Esophagus squamous epithelium (tissue), 5 donors: ENCODE measurements at regions not wholly inside any gene's neighbourhood (a gene's known extent, or its start where the extent isn't known, plus 50 kb on each side); places are given as distances from the start of the nearest gene placed in this dataset.

Experiments
- DNase-seq: peaks from one replicate; lab custom pipeline; 2025; lab: John Stamatoyannopoulos, UW
- H3K27ac ChIP-seq, 4 donors: fragments of 200-600 bp; sonication (generic); one replicate each; pipeline ENCODE4 v1.5.1; 2016 to 2019; ENCODE audit warnings: mild to moderate bottlenecking in 1 of 4
- H3K27me3 ChIP-seq, 4 donors: fragments of 200-600 bp; sonication (generic); 1 replicate in 3 of 4; 2 replicates in 1 of 4; pipeline versions ENCODE4 v1.5.1 to v1.6.0; 2017 to 2021; ENCODE audit warnings: antibody characterized with exemption in 1 of 4
- H3K36me3 ChIP-seq, 3 donors: fragments of 200-600 bp; sonication (generic); one replicate each; pipeline ENCODE4 v1.5.1; 2016 to 2019
- H3K4me1 ChIP-seq, 3 donors: fragments of 200-600 bp; sonication (generic); one replicate each; pipeline ENCODE4 v1.5.1; 2017 to 2019
- H3K4me3 ChIP-seq, 4 donors: fragments of 200-600 bp; sonication (generic); 1 replicate in 3 of 4; 2 replicates in 1 of 4; pipeline ENCODE4 v1.5.1; 2016 to 2019; ENCODE audit warnings: mild to moderate bottlenecking in 2 of 4, moderate library complexity in 1 of 4
- H3K9me3 ChIP-seq, 3 donors: fragments of 200-600 bp; sonication (generic); one replicate each; pipeline ENCODE4 v1.5.1; 2016 to 2019
- POLR2A ChIP-seq, 4 donors: fragments of 450-650 bp; IDR thresholded peaks; one replicate each; pipeline ENCODE4 v1.6.1; 2017; ENCODE audit warnings: antibody characterized with exemption in 4 of 4, mild to moderate bottlenecking in 4 of 4, moderate library complexity in 3 of 4
- WGBS, 2 donors: methylation state at CpG; one replicate each; pipeline ENCODE4 v1.1.5; 2018; 5-methylcytosine and 5-hydroxymethylcytosine counted together
- intact Hi-C: fragments of 100-400 bp; cut with DNase I; formaldehyde crosslinking; loops from one replicate; pipeline ENCODE4 v1.15.0; 2022
- TF ChIP-seq, protein P1 (sequence below), 6 experiments: fragments of 450-650 bp in 4 of 6; fragments of 200-600 bp in 2 of 6; sonication (generic) in 2 of 6; IDR thresholded peaks; one replicate each; pipeline ENCODE4 v1.5.1; 2016 to 2019; ENCODE audit warnings: antibody characterized with exemption in 6 of 6, mild to moderate bottlenecking in 4 of 6, moderate library complexity in 4 of 6
- donor health status: DM: yes; HTN: yes; CAD: no.

DNA sequence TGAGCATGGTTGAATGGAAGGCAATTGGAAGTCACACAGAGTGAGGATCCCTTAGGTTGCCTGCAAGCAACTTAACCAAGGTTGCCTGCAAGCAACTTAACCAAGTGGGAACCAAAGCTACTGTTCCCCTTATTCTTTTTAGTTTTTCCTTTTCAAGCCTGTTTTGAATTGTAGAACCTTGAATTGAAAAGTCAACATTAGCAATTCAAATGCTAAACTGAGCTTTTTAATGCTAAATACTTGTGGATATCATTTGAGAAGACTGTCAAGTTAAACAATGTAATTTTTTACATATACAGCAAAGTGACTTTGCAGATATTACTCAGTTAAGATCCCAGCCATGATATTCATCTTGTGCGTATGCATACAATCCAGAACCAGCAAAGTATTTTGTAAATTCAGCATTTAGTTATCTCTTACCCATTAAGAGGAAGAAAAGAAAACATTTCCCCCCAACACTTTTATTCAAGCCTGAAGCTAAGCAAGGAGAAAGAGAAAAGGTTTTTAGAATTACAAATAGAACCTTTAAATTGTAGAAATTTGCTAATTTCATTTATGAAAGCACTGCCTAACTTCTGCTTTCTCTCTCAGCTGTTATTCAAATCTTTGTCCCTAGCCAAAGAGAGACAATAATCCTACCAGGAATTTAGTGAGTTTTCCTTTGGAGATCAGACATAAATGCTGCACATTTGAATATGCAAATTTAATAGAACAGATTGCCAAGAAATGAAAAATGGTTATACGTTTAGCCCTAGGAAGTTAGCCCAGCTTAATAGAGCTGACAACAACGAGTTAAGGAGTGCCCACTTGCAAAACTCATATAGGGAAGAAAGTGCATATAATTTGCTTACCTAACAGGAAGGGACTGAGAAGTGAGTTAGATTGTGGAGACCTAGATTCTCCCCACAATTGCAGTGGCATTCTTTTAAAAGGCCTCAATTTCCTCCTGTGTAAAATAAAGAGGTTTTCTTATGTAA is 643.2 kb upstream of the PIK3C3 start:
- Histone ChIP-seq H3K27ac (no peak overlapping the region), H3K4me1 (no peaks in the 10 kb centered on the region), H3K9me3 (no peaks in the 10 kb centered on the region), H3K36me3 (no peaks in the 10 kb centered on the region), H3K27me3 (no peaks in the 10 kb centered on the region), H3K4me3 (no peak overlapping the region)
- intact Hi-C loops: no loop called here
- 43 to 52% methylated on average over 3 of the region's 3 CpGs for WGBS, 2 donors
- DNase-seq: no peak
- TF ChIP-seq, protein P1, sequence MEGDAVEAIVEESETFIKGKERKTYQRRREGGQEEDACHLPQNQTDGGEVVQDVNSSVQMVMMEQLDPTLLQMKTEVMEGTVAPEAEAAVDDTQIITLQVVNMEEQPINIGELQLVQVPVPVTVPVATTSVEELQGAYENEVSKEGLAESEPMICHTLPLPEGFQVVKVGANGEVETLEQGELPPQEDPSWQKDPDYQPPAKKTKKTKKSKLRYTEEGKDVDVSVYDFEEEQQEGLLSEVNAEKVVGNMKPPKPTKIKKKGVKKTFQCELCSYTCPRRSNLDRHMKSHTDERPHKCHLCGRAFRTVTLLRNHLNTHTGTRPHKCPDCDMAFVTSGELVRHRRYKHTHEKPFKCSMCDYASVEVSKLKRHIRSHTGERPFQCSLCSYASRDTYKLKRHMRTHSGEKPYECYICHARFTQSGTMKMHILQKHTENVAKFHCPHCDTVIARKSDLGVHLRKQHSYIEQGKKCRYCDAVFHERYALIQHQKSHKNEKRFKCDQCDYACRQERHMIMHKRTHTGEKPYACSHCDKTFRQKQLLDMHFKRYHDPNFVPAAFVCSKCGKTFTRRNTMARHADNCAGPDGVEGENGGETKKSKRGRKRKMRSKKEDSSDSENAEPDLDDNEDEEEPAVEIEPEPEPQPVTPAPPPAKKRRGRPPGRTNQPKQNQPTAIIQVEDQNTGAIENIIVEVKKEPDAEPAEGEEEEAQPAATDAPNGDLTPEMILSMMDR (IDR thresholded peaks at IDR 0.05): no peak
- no peak for TF ChIP-seq POLR2A (IDR thresholded peaks at IDR 0.05)

DNA sequence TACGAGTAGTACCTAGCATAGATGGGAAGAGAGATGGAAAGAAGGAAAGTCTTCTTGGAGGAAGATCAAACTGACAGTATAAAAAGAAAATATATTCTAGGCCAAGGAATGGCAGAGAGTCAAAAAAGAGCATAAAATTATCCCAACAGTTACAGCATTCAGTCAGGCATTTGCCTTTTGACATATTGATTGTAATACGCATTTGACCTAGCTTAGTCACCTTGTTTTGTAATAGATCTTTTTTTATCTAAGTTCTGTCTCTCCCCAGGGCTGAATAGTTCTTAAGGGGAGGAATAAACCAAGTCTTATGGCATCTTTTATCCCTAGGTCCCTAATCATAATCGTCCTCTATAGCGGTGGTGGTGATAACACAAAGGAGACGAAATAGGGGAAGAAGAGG is 657.3 kb upstream of the PIK3C3 start:
- DNase-seq: no peak
- Histone ChIP-seq H3K9me3 (no peaks in the 10 kb centered on the region), H3K27ac (no peak overlapping the region), H3K27me3 (no peaks in the 10 kb centered on the region), H3K4me3 (no peak overlapping the region), H3K36me3 (no peaks in the 10 kb centered on the region), H3K4me1 (no peaks in the 10 kb centered on the region)
- intact Hi-C loops: no loop called here
- TF ChIP-seq, protein P1 (IDR thresholded peaks at IDR 0.05): no peak
- TF ChIP-seq POLR2A (IDR thresholded peaks at IDR 0.05): no peak
- WGBS, 2 donors: 79 to 84% methylated on average over 5 of the region's 5 CpGs

DNA sequence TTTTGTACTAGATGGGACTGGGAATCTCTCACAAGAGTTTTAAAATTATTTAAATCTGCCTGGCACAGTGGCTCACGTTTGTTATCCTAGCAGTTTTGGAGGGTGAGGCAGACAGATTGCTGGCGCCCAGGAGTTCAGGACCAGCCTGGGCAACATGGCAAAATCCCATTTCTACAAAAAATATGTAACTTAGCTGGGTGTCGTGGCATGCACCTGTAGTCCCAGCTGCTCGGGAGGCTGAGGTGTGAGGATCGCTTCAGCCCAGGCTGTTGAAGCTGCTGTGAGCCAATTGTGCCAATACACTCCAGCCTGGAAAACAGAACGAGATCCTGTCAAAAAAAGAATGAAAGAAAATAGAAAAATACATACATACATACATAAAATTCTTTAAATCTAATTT is 685.7 kb upstream of the PIK3C3 start:
- no peaks in the 10 kb centered on the region for H3K9me3 ChIP-seq
- H3K36me3 ChIP-seq: no peaks in the 10 kb centered on the region
- no peak for TF ChIP-seq POLR2A (IDR thresholded peaks at IDR 0.05)
- TF ChIP-seq, protein P1 (IDR thresholded peaks at IDR 0.05): no peak
- intact Hi-C loops: no loop called here
- no peaks in the 10 kb centered on the region for H3K27me3 ChIP-seq
- H3K27ac ChIP-seq: no peak overlapping the region
- H3K4me3 ChIP-seq: no peak overlapping the region
- no peak for DNase-seq
- 67 to 70% methylated on average over 6 of the region's 6 CpGs for WGBS, 2 donors
- no peaks in the 10 kb centered on the region for H3K4me1 ChIP-seq

DNA sequence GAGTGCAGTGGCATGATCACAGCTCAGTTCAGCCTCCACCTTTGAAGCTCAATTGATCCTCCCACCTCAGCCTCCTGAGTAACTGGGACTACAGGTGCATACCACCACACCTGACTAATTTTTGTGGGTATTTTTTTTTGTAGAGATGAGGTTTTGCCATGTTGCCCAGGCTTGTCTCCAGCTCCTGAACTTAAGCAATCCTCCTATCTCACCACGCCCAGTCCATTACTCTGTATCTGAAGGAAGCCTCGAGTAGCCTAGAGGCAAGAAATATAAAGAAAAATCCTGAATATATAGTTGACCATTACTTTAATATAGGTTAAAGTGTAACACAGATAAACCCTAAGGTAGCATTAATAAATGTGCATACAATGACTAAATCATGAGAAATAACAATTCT is 686.8 kb upstream of the PIK3C3 start:
- Histone ChIP-seq H3K4me1 (no peaks in the 10 kb centered on the region), H3K9me3 (no peaks in the 10 kb centered on the region), H3K4me3 (no peak overlapping the region), H3K36me3 (no peaks in the 10 kb centered on the region), H3K27ac (no peak overlapping the region), H3K27me3 (no peaks in the 10 kb centered on the region)
- no peak for DNase-seq
- WGBS, 2 donors: 57 to 72% methylated on average over 2 of the region's 2 CpGs
- TF ChIP-seq, protein P1 (IDR thresholded peaks at IDR 0.05): no peak
- no peak for TF ChIP-seq POLR2A (IDR thresholded peaks at IDR 0.05)
- intact Hi-C loops: no loop called here

DNA sequence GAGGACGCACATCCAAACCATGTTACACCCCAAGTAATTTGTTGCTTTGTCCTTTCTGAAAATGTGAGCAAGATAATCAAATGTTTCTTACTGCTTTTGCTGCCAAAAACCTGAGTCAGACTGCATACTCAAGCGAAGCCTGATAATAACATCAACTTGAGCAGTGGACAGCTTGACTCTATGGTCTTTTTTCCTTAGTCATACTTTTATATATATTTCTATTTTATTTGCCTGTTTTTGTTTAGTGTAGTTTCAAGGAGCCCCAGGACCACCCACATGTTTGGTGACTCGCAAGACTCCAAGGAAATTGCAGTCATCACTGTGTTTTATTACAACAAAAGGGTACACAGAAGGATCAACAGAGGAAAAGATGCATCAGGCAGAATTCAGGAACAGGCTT is 688.4 kb upstream of the PIK3C3 start:
- TF ChIP-seq, protein P1 (IDR thresholded peaks at IDR 0.05): no peak
- no peak for TF ChIP-seq POLR2A (IDR thresholded peaks at IDR 0.05)
- no peak for DNase-seq
- H3K27me3 ChIP-seq: no peaks in the 10 kb centered on the region
- no peaks in the 10 kb centered on the region for H3K4me1 ChIP-seq
- H3K4me3 ChIP-seq: no peak overlapping the region
- H3K9me3 ChIP-seq: no peaks in the 10 kb centered on the region
- H3K36me3 ChIP-seq: no peaks in the 10 kb centered on the region
- H3K27ac ChIP-seq: no peak overlapping the region
- 55 to 63% methylated on average over 3 of the region's 3 CpGs for WGBS, 2 donors
- intact Hi-C loops: no loop called here
